ENCODE measurements at regions not wholly inside any gene's neighbourhood (a gene's known extent, or its start where the extent isn't known, plus 50 kb on each side); places are given as distances from the start of the nearest gene placed in this dataset.
A peak's percentile ranks its signal among the peaks of the same experiment; 100 is the strongest.

- TF ChIP-seq, protein P1, sequence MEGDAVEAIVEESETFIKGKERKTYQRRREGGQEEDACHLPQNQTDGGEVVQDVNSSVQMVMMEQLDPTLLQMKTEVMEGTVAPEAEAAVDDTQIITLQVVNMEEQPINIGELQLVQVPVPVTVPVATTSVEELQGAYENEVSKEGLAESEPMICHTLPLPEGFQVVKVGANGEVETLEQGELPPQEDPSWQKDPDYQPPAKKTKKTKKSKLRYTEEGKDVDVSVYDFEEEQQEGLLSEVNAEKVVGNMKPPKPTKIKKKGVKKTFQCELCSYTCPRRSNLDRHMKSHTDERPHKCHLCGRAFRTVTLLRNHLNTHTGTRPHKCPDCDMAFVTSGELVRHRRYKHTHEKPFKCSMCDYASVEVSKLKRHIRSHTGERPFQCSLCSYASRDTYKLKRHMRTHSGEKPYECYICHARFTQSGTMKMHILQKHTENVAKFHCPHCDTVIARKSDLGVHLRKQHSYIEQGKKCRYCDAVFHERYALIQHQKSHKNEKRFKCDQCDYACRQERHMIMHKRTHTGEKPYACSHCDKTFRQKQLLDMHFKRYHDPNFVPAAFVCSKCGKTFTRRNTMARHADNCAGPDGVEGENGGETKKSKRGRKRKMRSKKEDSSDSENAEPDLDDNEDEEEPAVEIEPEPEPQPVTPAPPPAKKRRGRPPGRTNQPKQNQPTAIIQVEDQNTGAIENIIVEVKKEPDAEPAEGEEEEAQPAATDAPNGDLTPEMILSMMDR (conservative IDR thresholded peaks at IDR 0.05; ENCODE audit: low read depth, low read length): no peak
- no peak overlapping the region for H3K4me3 ChIP-seq (ENCODE audit: low read depth, low read length)
- peak; percentile 62 for DNase-seq (ENCODE audit: low read depth)
These were observed 99.2 kb upstream of the KCNK2 start for GRCh38 chr1:214983126-214983869.

GRCh38 chr1:214989341-214989740, 93.2 kb upstream of the KCNK2 start:
- no peak overlapping the region for H3K4me3 ChIP-seq (ENCODE audit: low read depth, low read length)
- DNase-seq (ENCODE audit: low read depth): peak; percentile 63
- TF ChIP-seq, protein P1 (conservative IDR thresholded peaks at IDR 0.05; ENCODE audit: low read depth, low read length): no peak

DNA sequence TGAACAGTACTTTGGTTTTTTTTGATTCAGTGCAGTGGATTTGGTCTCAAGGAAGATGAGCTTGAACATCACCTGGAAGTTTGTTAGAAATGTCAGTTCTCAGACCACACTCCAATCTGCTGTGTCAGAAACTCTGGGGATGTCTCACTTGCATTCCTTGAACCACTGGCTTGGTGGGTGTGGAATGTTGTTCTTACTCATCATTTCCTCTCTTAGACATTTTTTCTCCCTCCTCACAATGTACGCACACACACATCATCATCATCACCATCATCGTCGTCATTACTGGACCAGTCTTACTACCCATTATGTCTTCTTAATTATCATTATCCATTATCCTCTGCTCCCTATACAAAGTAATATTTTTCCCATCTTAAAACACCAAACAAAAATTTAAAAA, 91.9 kb upstream of the KCNK2 start:
- TF ChIP-seq, protein P1 (conservative IDR thresholded peaks at IDR 0.05; ENCODE audit: low read depth, low read length): no peak
- DNase-seq (ENCODE audit: low read depth): peak; percentile 95
- no peak overlapping the region for H3K4me3 ChIP-seq (ENCODE audit: low read depth, low read length)

- DNase-seq (ENCODE audit: low read depth): no peak
- TF ChIP-seq, protein P1 (conservative IDR thresholded peaks at IDR 0.05; ENCODE audit: low read depth, low read length): no peak
- H3K4me3 ChIP-seq (ENCODE audit: low read depth, low read length): no peak overlapping the region
These were observed 90.7 kb upstream of the KCNK2 start for GRCh38 chr1:214991691-214992315.

GRCh38 chr1:214993419-214993818, 89.1 kb upstream of the KCNK2 start:
- TF ChIP-seq, protein P1 (conservative IDR thresholded peaks at IDR 0.05; ENCODE audit: low read depth, low read length): no peak
- DNase-seq (ENCODE audit: low read depth): no peak
- H3K4me3 ChIP-seq (ENCODE audit: low read depth, low read length): no peak overlapping the region

GRCh38 chr1:214997685-214998084, 84.9 kb upstream of the KCNK2 start:
- H3K4me3 ChIP-seq (ENCODE audit: low read depth, low read length): no peak overlapping the region
- no peak for DNase-seq (ENCODE audit: low read depth)
- TF ChIP-seq, protein P1 (conservative IDR thresholded peaks at IDR 0.05; ENCODE audit: low read depth, low read length): no peak

Data from choroid plexus epithelial cell (primary cell).